NCI-H2107 (cell line): ENCODE measurements at regions not wholly inside any gene's neighbourhood (a gene's known extent, or its start where the extent isn't known, plus 50 kb on each side); places are given as distances from the start of the nearest gene placed in this dataset.
"Not testable (repeated sequence)": the region's sequence is repeated elsewhere in the genome, so short reads cannot be mapped to it uniquely, and the experiment has no call there.

Source experiments
- DNase-seq: peaks from one replicate; lab custom pipeline; 2025; lab: John Stamatoyannopoulos, UW

DNA sequence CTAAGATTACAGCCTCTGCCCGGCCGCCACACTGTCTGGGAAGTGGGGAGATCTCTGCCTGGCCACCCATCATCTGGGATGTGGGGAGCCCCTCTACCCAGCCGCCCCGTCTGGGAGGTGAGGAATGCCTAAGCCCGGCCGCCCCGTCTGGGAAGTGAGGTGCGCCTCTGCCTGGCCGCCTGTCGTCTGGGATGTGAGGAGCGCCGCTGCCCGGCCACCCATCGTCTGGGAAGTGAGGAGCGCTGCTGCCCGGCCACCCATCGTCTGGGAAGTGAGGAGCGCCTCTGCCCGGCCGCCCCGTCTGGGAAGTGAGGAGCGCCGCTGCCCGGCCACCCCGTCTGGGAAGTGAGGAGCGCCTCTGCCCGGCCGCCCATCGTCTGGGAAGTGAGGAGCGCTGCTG lies 135.9 kb upstream of the PROKR2 start:
- not testable (repeated sequence) for DNase-seq

DNA sequence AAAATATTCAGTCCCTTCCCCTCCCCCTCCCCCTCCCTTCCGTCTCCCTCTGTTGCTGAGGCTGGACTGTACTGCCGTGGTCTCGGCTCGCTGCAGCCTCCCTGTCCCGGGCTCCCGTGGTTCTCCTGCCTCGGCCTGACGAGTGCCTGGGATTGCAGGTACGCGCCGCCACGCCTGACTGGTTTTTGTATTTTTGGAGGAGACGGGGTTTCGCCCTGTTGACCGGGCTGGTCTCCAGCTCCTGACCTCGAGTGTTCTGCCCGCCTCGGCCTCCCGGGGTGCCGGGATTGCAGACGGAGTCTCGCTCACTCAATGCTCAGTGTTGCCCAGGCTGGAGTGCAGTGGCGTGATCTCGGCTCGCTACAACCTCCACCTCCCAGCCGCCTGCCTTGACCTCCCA lies 135.5 kb upstream of the PROKR2 start:
- DNase-seq, result not testable (repeated sequence)

DNA sequence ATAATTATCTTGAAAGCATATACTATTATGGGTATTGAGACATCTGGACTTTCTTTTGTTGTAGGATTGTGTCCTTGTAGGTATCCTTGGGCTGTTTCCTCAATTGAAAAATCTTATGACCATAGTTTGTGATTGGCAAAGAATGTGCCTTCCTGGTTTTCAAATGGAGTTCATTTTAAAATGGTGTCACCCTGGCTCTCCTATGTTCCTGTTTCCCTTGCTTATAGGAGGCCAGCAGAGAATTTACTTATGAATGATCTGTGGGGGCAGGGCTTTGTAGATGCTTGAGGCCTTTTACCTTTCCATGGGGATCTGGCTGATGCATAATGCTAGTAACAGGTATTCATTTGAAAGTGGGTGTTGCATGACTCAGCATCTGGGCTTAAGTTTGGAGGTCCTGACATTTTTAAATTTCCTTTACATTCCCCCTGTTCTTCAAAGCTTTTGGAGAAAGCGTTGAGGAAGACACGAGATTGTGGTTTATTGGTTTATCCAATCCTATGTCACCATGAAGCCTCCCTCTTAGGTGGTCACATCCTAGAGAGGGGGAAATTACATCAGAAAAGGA lies 135.0 kb upstream of the PROKR2 start:
- DNase-seq, result no peak

DNA sequence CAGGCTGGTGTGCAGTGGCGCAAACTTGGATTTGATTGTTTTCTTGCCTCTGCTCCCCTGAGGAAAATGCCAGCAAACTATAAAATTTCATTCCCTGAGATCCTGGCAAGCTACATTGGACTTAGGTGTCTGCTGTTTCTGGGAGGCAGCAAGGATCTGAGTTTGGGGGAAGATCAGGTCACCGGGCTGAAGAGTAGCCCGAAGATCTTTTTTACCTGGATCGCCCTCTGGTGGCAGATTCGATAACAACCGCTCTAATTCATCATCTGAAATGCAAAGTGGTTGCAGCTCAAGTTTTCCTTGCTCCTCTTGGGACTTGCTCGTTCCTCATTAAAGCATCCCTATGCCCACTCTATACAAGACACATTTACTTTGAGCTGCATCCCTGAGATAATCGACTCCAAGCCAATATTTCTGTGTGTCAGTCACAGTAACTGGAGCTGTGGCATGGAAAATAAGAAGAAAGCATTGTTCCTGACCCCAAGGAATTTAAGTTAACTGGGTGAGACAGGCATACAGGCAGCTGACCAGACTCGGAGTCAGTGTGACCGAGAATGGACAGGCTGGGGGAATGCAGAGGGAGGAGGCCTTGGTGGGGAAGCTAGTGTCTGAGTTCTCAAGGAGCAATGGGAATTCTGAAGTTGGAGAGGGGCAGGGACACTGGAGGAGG lies 131.8 kb upstream of the PROKR2 start:
- no peak for DNase-seq

DNA sequence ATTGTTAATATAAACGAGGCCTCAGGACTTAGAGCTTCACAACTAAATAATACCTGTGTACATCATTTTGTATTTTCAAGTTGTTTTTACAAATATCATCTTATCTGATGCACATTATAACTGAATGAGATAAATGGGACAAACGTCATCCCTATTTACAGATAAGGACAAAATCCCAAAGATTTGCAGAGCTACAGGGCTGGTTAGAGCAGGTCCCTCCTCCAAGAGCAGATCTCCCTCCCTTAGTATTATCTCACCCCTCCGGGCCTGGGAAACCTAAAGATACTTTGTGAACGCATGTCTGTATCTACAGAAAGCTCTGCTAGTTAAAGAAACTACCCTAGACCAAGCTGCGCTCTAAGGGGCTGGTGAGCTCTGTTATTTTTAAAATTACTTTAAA lies 130.4 kb upstream of the PROKR2 start:
- no peak for DNase-seq

DNA sequence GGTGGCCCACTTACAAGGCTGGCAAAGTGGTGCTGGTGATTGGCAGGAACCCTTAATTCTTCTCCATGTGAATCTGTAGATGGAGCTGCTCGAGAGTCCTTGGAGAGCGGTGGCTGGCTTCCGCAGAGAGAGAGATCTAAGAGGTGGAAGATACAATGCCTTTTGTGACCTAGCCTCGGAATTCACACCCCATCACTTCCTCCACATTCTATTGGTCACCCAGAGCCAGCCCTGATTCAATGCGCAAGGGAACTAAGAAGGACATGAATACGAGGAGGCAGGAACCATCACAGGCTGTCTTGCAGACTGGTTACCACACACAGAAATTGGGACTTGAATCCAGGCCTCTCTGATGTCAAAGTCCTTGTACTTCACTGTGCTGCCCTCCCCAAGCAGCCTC lies 128.9 kb upstream of the PROKR2 start:
- DNase-seq, result no peak

DNA sequence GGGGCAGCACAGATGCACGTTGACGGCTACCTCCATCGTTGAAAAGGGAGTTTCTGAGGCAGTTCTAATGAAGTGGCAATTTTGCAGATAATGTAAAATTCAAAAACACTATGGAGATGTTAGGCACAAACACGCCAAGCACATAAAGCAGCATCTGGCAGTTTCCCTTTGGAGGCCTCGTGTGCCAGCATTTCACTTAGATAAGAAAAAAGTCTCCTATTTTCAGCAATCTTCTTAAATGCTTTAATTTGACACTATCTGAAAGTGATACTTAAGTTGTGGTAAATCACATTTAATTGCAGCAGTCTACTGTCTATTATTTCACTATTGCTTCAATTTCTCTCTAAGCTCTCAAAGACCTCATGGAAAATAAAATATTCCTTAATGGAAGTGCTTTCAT lies 125.3 kb upstream of the PROKR2 start:
- DNase-seq, result no peak

DNA sequence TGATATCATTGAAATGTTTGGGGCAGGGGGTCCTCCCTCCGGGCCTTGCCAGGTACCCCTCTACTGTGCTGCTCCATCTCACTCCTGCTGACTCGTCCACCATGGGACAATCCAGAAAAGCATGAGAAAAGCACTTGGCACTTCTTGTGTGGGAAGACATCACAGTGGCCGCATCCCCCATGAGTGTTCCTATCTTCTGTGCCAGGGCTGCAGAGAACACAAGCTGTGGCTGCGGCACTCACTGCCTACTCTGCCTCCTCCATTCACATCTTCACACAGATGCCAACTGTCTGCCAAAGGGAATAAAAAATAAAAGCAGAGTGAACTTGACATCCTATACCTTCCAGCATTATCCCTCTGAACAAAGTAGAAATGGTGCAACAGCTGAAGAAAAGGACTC lies 117.4 kb upstream of the PROKR2 start:
- DNase-seq, result no peak

DNA sequence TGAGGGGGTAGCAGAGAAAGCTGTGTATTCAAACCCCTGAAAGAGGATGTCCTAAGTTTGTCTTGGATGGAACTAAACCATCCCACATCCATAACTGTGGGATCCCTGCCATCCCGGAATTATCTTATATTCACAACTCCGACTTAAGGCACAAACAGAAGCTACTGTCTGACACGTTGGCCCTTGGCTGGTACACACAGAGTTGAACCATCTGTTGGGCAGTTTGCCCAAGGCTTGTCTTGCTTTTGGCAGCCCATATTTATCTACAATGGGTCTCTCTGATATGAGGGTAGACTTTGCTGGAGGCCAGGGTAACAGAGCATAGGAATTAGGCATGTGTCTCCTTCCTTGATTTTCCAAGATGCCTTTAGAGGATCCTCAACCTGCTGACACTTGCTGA lies 116.6 kb upstream of the PROKR2 start:
- no peak for DNase-seq

DNA sequence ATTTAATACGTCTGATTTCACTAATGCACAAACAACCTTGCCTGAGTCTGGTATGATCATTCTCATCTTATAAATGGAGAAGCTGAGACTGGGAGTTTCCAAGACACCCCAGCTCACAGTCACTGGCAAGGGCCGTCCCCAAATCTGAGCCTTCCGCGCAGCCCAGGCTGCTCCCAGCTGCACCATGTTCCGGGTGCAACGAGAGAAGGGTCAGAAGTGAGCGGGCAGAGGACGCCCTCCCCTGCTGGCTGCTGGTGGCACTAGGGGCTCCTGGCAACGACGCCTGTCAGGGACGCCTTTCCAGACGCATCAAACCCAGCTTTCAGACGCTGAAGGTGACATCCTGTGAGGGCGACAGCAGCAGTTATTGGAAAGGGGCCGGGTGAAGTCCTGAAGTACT lies 115.3 kb upstream of the PROKR2 start:
- DNase-seq, result no peak

DNA sequence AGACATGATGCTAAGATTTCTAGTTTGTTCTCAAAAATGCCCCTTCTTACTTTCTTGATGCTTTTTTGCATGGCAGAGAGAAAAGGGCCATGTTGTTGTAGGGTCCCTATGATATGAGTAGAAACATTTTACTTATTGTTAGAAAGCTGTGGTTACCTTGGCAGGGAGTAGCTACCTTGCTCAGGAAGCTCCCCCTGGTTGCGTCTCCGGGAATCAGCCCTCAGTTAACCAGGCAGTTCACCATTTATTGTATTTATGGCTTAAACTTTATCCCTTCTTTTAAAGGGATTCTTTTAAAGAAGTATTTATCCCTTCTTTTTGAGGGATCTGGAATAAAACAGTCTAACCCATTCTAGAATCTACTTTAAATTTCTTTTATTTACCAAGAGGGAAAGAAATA lies 113.9 kb upstream of the PROKR2 start:
- DNase-seq, result no peak

DNA sequence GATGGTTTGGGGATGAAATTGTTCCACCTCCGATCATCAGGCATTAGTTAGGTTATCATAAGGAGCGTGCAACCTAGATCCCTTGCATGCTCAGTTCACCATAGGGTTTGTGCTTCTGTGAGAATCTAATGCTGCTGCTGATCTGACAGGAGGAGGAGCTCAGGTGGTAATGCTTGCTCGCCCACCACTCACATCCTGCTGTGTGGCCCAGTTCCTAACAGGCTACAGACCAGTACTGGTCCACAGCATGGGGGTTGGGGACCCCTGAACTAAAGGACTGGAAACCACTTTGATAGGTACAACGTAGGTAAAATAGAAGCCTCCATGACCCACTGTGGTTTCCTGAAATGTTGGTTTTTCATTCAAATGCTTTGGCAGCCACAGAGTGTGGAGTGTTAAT lies 109.3 kb upstream of the PROKR2 start:
- no peak for DNase-seq

DNA sequence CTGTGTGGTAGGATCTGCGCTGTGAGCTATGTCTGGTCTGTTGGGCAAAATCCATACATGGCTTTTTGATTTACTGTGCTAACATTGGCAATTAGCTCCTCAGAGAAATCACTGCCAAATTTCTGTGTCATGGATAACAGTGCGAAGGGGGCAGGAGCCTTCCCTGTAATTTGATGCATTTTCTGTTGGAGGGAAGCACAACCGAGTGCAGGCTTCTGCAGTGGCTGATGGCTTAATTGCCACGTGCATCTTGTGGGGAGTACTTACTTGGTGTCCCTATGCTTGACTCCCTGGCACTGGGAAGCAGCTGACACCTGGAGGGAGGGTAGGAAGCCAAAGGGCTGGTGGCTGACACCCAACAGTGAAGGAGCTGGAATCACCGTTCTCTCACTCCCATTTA lies 99.3 kb upstream of the PROKR2 start:
- no peak for DNase-seq

DNA sequence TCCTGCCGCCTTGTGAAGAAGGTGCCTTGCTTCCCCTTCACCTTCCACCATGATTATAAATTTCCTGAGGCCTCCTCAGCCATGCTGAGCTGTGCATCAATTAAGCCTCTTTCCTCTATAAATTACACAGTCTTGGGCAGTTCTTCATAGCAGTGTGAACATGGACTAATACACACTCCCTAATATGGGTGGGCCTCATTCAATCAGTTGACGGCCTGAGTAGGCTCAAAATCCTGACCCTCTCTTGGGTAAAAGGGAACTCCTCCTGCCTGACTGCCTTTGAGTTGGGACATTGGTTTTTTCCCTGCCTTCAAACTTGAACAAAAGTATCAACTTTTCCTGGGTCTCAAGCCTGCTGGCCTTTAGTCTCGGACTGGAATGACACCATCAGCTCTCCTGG lies 96.6 kb upstream of the PROKR2 start:
- DNase-seq, result no peak

DNA sequence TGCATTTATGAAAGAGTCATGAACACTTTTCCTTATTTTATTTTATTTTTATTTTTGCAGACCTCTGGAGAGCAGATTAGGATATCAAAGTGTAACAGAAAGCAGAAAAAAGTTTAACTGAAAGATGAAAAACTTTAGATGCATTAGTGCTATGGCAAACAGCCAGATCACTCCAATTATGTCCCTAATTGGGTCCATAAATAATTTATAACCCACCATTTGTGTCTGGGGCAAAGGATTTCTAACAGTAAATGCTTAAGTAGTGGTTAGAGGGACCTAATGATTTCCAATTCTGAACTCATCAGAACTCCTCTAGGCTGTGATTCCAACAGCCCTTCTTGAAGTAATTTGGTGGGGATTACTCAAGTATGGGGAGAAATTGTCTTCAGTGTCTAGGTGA lies 93.7 kb upstream of the PROKR2 start:
- no peak for DNase-seq

DNA sequence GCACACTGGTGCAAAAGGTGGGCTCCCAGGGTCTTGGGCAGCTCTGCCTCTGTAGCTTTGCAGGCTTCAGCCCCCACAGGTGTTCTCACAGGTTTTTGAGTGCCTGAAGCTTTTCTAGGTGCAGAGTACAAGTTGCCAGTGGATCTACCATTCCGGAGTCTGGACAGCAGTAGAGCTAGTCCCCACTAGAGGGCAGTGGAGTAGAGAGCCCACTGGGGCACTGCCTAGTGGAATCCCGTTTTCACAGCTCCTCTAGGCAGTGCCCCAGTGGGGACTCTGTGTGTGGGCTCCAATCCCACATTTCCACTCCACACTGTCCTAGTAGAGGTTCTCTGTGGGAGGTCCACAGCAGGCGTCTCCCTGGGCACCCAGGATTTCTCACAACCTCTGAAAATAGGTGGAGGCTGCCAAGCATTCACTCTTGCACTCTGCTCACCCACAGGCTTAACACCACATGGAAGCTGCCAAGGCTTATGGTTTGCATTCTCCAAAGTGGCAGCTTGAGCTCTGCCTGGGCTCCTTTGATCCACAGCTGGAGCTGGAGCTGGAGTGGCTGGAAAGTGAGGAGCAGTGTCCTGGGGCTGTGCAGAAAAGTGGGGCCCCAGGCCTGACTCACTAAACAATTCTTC lies 86.3 kb upstream of the PROKR2 start:
- DNase-seq, result no peak

DNA sequence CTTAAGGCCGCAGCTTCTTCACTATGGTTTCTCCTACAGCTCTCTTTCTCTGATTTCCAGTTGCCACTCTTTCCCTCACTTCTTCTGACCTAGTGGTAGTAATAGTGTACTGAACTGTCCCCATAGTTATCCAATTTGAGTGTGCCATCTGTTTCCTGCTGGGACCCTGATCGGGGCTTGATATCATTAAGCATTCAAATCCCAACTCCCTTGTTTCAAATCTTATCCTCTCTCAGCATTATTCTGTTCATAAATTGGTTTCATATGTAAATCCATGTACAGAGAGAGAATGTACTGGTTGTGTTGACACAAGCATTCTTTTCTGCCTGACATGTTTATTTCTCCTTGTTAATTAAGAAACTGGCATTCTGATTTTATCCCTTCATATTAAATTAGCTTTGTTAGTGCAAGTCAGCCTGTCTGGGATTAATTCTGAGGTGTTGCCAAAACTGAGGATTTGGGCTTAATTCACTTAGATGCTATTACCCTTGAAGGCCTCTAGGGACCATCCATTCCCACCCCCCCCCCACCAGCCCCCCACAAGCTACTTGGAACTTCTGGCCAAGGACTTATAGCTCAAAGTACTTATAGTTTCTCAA lies 84.6 kb upstream of the PROKR2 start:
- no peak for DNase-seq

DNA sequence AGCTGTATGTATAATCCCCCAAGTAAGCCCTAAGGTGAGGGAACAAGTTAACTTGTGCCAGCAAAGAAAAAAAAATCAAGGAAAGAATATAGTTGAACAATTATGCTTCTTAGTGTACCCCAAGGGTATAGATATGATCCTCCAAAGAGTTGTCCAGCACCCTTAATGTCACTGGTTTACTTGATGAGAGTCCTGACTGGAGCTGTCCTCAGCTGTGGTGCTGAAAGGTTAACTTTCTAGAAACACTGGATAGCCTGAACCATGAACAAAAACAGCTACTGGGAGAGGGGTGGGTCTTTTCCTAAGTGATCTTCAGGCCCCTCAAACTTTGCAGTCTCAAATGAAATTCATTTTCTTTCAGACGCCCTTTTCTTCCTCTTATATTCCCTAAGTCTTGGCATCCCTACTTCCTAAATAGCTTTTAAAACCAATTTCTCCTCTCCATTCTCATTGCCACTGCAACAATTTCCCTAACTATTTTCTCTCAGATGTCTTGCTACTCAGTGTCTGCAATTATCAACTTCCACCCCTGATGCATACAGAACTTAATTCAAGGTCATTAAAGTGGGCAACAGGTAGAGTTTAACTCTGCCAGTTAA lies 83.5 kb upstream of the PROKR2 start:
- no peak for DNase-seq

DNA sequence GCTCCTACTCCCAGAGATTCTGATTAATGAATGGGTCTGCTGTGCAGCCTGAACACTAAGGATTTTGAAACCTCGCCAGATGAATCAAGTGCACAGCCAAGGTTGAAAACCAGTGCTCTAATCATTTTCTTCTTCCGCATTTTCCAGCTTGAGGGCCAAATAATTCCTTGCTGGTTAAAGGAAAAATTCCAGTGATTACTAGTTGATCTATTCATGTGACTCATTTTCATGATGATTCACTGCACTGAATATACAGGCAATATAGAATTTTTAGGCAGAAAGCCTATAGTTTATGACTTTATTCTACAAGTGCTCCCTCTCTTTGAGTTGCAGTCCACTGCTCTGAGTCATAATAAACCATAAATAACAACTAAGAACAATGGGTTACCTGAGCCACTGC lies 80.6 kb upstream of the PROKR2 start:
- DNase-seq, result no peak

DNA sequence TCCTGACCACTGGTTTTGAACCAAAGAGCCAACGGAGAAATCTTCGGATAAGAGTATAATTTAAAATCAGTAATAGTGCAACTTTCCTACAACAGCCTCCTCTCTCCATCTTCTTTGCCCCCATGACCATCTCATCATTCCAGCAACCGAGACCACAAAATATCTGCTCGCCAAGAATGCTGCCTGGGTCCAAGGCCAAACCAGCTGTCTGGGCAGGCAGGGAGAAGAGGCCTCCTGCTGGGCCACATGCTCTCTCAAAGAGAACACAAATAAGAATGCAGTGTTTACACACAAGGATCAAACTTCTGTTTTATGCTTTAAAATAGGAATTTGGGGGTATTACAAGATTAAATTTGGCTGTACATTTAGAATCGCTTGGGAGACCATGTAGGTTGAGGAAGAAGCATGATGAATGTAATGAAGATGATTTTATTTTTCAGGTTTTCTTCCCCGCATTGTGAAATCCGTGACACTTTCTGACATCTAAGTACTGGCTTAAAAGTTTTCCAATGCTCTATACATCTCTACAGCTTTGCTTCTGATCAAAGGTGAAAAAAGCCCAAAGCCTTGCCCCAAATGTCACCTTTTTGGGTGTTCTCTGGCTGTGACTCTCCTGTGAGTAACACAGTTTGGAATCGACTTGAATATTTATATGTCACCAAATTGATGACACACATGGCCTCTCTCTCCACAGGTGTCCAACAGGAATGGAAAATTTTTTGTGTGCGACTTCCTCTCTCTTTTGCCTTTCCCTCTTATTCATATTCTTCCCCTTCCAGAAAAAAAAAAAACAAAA lies 79.4 kb upstream of the PROKR2 start:
- DNase-seq, result no peak

DNA sequence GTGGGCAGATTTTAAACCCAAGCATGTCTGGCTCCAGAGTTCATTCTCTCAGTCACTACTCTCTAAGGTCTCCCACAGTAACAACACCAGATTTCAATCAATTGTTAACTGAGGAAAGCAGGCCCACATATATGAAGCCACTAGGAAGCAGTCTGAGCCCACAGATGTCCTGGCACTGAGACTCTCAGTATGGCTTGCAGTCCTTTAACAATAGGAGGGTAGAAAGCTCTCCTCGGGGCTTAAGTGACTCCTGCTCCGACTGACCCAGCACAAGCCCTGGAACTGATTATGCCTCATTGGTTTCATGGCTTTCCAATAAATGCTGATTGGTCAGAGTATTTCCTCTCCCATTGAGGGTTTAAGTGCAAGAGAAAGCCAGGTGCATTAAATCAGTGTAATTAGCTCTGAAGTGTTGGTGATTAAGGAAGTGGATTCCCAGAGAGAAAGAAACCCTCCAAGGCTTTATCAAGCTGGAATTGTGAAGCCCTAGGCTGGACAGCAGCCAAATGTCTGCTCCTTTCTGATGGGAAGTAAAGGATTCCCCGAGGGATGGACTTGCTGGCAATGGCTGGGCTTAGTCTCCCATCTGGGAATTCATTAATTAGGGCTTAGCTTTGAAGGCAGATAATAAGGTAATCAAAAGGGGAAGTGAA lies 76.6 kb upstream of the PROKR2 start:
- peak; percentile 9 for DNase-seq

DNA sequence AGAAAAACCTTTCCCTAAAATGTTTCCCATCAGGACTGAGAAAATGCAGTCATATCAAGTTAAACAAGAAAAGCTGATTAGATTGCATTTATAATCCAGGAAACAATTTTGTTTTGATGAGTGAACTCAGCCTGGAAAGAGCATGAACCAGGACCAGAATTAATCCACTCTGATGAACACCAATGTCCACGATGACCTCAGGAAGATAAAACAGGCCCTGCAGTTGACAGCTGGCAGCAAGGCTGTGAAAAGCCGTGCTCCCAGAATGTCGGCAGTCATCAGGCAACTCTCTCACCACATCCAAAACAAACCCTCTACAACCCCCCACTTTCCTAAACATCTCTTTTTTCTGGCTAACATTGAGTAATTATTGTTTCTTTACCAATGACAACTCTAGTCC lies 74.0 kb upstream of the PROKR2 start:
- no peak for DNase-seq
